HG03064 (cell line): ENCODE measurements at regions not wholly inside any gene's neighbourhood (a gene's known extent, or its start where the extent isn't known, plus 50 kb on each side); places are given as distances from the start of the nearest gene placed in this dataset.
"Not testable (repeated sequence)": the region's sequence is repeated elsewhere in the genome, so short reads cannot be mapped to it uniquely, and the experiment has no call there.

Experiments
- ATAC-seq: cut with Tn5 transposase; IDR thresholded peaks from one replicate; pipeline ENCODE4 v1.9.1; 2021; ENCODE audit warnings: low read depth; ENCODE audit not compliant: unreplicated experiment

- no peak for ATAC-seq
Measured at GRCh38 chr20:53891306-53891894, 179.0 kb downstream of the BCAS1 start.

GRCh38 chr20:53890443-53891305, 179.7 kb downstream of the BCAS1 start:
- no peak for ATAC-seq

GRCh38 chr20:53889411-53890148, 180.8 kb downstream of the BCAS1 start:
- no peak for ATAC-seq

- ATAC-seq: no peak
Measured at GRCh38 chr20:53888951-53889350, 181.4 kb downstream of the BCAS1 start.

GRCh38 chr20:53888510-53888909, 181.9 kb downstream of the BCAS1 start:
- no peak for ATAC-seq

GRCh38 chr20:53887973-53888372, 182.4 kb downstream of the BCAS1 start:
- ATAC-seq: no peak

- ATAC-seq: no peak
Measured at GRCh38 chr20:53884859-53885541, 185.4 kb downstream of the BCAS1 start.

- no peak for ATAC-seq
Measured at GRCh38 chr20:53883098-53883911, 187.1 kb downstream of the BCAS1 start.

GRCh38 chr20:53882438-53882986, 187.9 kb downstream of the BCAS1 start:
- ATAC-seq: not testable (repeated sequence)

- ATAC-seq: no peak
Measured at GRCh38 chr20:53881362-53881761, 189.0 kb downstream of the BCAS1 start.

- no peak for ATAC-seq
Measured at GRCh38 chr20:53880108-53880641, 190.2 kb downstream of the BCAS1 start.

- ATAC-seq: no peak
Measured at GRCh38 chr20:53879048-53879684, 191.2 kb downstream of the BCAS1 start.

GRCh38 chr20:53878262-53879047, 191.9 kb downstream of the BCAS1 start:
- ATAC-seq: no peak

GRCh38 chr20:53876956-53877355, 193.4 kb downstream of the BCAS1 start:
- ATAC-seq: no peak

- ATAC-seq: no peak
Measured at GRCh38 chr20:53876470-53876869, 193.9 kb downstream of the BCAS1 start.

GRCh38 chr20:53875452-53875851, 194.9 kb downstream of the BCAS1 start:
- no peak for ATAC-seq

- no peak for ATAC-seq
Measured at GRCh38 chr20:53874706-53875105, 195.7 kb downstream of the BCAS1 start.

GRCh38 chr20:53874104-53874503, 196.3 kb downstream of the BCAS1 start:
- ATAC-seq: no peak
